ENCODE measurements at regions not wholly inside any gene's neighbourhood (a gene's known extent, or its start where the extent isn't known, plus 50 kb on each side); places are given as distances from the start of the nearest gene placed in this dataset.
"Not testable (repeated sequence)": the region's sequence is repeated elsewhere in the genome, so short reads cannot be mapped to it uniquely, and the experiment has no call there.

- Mint-ChIP-seq H3K9me3 (no peaks in the 10 kb centered on the region), H3K36me3 (ENCODE audit: insufficient read depth) (no peaks in the 10 kb centered on the region), H3K4me1 (no peaks in the 10 kb centered on the region), H3K4me3 (no peak overlapping the region), H3K27me3 (no peaks in the 10 kb centered on the region), H3K27ac (ENCODE audit: low read depth) (no peak overlapping the region)
- ATAC-seq (replicated peaks; ENCODE audit: extremely low read depth, poor library complexity, severe bottlenecking) (no peak), DNase-seq (ENCODE audit: low spot score in 2 of 2) (no peak)
Measured at GRCh38 chr6:112468359-112468758, 121.2 kb downstream of the RFPL4B start.

GRCh38 chr6:112469306-112469705 lies 122.2 kb downstream of the RFPL4B start:
- no peak overlapping the region for H3K4me3 Mint-ChIP-seq
- H3K27ac Mint-ChIP-seq (ENCODE audit: low read depth), result no peak overlapping the region
- H3K4me1 Mint-ChIP-seq, result no peaks in the 10 kb centered on the region
- no peaks in the 10 kb centered on the region for H3K9me3 Mint-ChIP-seq
- no peak for ATAC-seq (replicated peaks; ENCODE audit: extremely low read depth, poor library complexity, severe bottlenecking)
- no peak for DNase-seq (ENCODE audit: low spot score in 2 of 2)
- H3K27me3 Mint-ChIP-seq, result no peaks in the 10 kb centered on the region
- H3K36me3 Mint-ChIP-seq (ENCODE audit: insufficient read depth), result no peaks in the 10 kb centered on the region

GRCh38 chr6:112470376-112470775 lies 123.2 kb downstream of the RFPL4B start:
- H3K27me3 Mint-ChIP-seq, result no peaks in the 10 kb centered on the region
- H3K4me1 Mint-ChIP-seq, result no peaks in the 10 kb centered on the region
- H3K36me3 Mint-ChIP-seq (ENCODE audit: insufficient read depth), result no peaks in the 10 kb centered on the region
- no peaks in the 10 kb centered on the region for H3K9me3 Mint-ChIP-seq
- H3K27ac Mint-ChIP-seq (ENCODE audit: low read depth), result no peak overlapping the region
- no peak overlapping the region for H3K4me3 Mint-ChIP-seq
- ATAC-seq (replicated peaks; ENCODE audit: extremely low read depth, poor library complexity, severe bottlenecking) (no peak), DNase-seq (ENCODE audit: low spot score in 2 of 2) (no peak)

- ATAC-seq (replicated peaks; ENCODE audit: extremely low read depth, poor library complexity, severe bottlenecking) (no peak), DNase-seq (ENCODE audit: low spot score in 2 of 2) (no peak)
- H3K4me1 Mint-ChIP-seq, result no peaks in the 10 kb centered on the region
- no peak overlapping the region for H3K4me3 Mint-ChIP-seq
- no peak overlapping the region for H3K27ac Mint-ChIP-seq (ENCODE audit: low read depth)
- H3K36me3 Mint-ChIP-seq (ENCODE audit: insufficient read depth), result no peaks in the 10 kb centered on the region
- H3K9me3 Mint-ChIP-seq, result no peaks in the 10 kb centered on the region
- H3K27me3 Mint-ChIP-seq, result no peaks in the 10 kb centered on the region
Measured at GRCh38 chr6:112470950-112471349, 123.8 kb downstream of the RFPL4B start.

- Mint-ChIP-seq H3K9me3 (peaks cover 7% of the 10 kb centered on the region), H3K27ac (ENCODE audit: low read depth) (no peak overlapping the region), H3K4me3 (no peak overlapping the region), H3K27me3 (peaks cover 2% of the 10 kb centered on the region), H3K4me1 (no peaks in the 10 kb centered on the region), H3K36me3 (ENCODE audit: insufficient read depth) (no peaks in the 10 kb centered on the region)
- no peak for DNase-seq (ENCODE audit: low spot score in 2 of 2)
- no peak for ATAC-seq (replicated peaks; ENCODE audit: extremely low read depth, poor library complexity, severe bottlenecking)
Measured at GRCh38 chr6:112475083-112475482, 128.0 kb downstream of the RFPL4B start.

GRCh38 chr6:112477125-112477524 lies 130.0 kb downstream of the RFPL4B start:
- DNase-seq (ENCODE audit: low spot score in 2 of 2) (no peak), ATAC-seq (replicated peaks; ENCODE audit: extremely low read depth, poor library complexity, severe bottlenecking) (no peak)
- Mint-ChIP-seq H3K36me3 (ENCODE audit: insufficient read depth) (no peaks in the 10 kb centered on the region), H3K4me1 (no peaks in the 10 kb centered on the region), H3K27ac (ENCODE audit: low read depth) (no peak overlapping the region), H3K4me3 (no peak overlapping the region), H3K27me3 (peaks cover 9% of the 10 kb centered on the region), H3K9me3 (peaks cover 13% of the 10 kb centered on the region)

GRCh38 chr6:112478036-112478435 lies 130.9 kb downstream of the RFPL4B start:
- Mint-ChIP-seq H3K4me1 (no peaks in the 10 kb centered on the region), H3K27ac (ENCODE audit: low read depth) (no peak overlapping the region), H3K27me3 (peaks cover 9% of the 10 kb centered on the region), H3K36me3 (ENCODE audit: insufficient read depth) (no peaks in the 10 kb centered on the region), H3K4me3 (no peak overlapping the region), H3K9me3 (peaks cover 13% of the 10 kb centered on the region)
- ATAC-seq (replicated peaks; ENCODE audit: extremely low read depth, poor library complexity, severe bottlenecking), result no peak
- no peak for DNase-seq (ENCODE audit: low spot score in 2 of 2)

GRCh38 chr6:112479975-112480374 lies 132.8 kb downstream of the RFPL4B start:
- not testable (repeated sequence) for DNase-seq (ENCODE audit: low spot score in 2 of 2); H3K36me3 Mint-ChIP-seq (ENCODE audit: insufficient read depth); ATAC-seq (replicated peaks; ENCODE audit: extremely low read depth, poor library complexity, severe bottlenecking); H3K27ac Mint-ChIP-seq (ENCODE audit: low read depth); H3K27me3 Mint-ChIP-seq; H3K4me1 Mint-ChIP-seq; H3K4me3 Mint-ChIP-seq
- H3K9me3 Mint-ChIP-seq, result peaks cover 13% of the 10 kb centered on the region

GRCh38 chr6:112480553-112480952 lies 133.4 kb downstream of the RFPL4B start:
- Mint-ChIP-seq H3K27me3 (peaks cover 9% of the 10 kb centered on the region), H3K27ac (ENCODE audit: low read depth) (no peak overlapping the region), H3K4me3 (no peak overlapping the region), H3K4me1 (no peaks in the 10 kb centered on the region), H3K36me3 (ENCODE audit: insufficient read depth) (no peaks in the 10 kb centered on the region), H3K9me3 (peaks cover 13% of the 10 kb centered on the region)
- ATAC-seq (replicated peaks; ENCODE audit: extremely low read depth, poor library complexity, severe bottlenecking) (no peak), DNase-seq (ENCODE audit: low spot score in 2 of 2) (no peak)

GRCh38 chr6:112481211-112481610 lies 134.1 kb downstream of the RFPL4B start:
- Mint-ChIP-seq H3K27me3 (peaks cover 9% of the 10 kb centered on the region), H3K36me3 (ENCODE audit: insufficient read depth) (no peaks in the 10 kb centered on the region), H3K4me3 (no peak overlapping the region), H3K27ac (ENCODE audit: low read depth) (no peak overlapping the region), H3K9me3 (peaks cover 13% of the 10 kb centered on the region), H3K4me1 (no peaks in the 10 kb centered on the region)
- DNase-seq (ENCODE audit: low spot score in 2 of 2) (no peak), ATAC-seq (replicated peaks; ENCODE audit: extremely low read depth, poor library complexity, severe bottlenecking) (no peak)

- no peak overlapping the region for H3K4me3 Mint-ChIP-seq
- no peaks in the 10 kb centered on the region for H3K4me1 Mint-ChIP-seq
- peaks cover 9% of the 10 kb centered on the region for H3K27me3 Mint-ChIP-seq
- ATAC-seq (replicated peaks; ENCODE audit: extremely low read depth, poor library complexity, severe bottlenecking) (no peak), DNase-seq (ENCODE audit: low spot score in 2 of 2) (no peak)
- H3K36me3 Mint-ChIP-seq (ENCODE audit: insufficient read depth), result no peaks in the 10 kb centered on the region
- H3K27ac Mint-ChIP-seq (ENCODE audit: low read depth), result no peak overlapping the region
- peaks cover 9% of the 10 kb centered on the region for H3K9me3 Mint-ChIP-seq
Measured at GRCh38 chr6:112482373-112482772, 135.2 kb downstream of the RFPL4B start.

GRCh38 chr6:112485120-112485826 lies 138.1 kb downstream of the RFPL4B start:
- H3K36me3 Mint-ChIP-seq (ENCODE audit: insufficient read depth), result no peaks in the 10 kb centered on the region
- peaks cover 7% of the 10 kb centered on the region for H3K9me3 Mint-ChIP-seq
- no peak overlapping the region for H3K4me3 Mint-ChIP-seq
- ATAC-seq (replicated peaks; ENCODE audit: extremely low read depth, poor library complexity, severe bottlenecking) (no peak), DNase-seq (ENCODE audit: low spot score in 2 of 2) (no peak)
- H3K27ac Mint-ChIP-seq (ENCODE audit: low read depth), result no peak overlapping the region
- H3K27me3 Mint-ChIP-seq, result peaks cover 5% of the 10 kb centered on the region
- no peaks in the 10 kb centered on the region for H3K4me1 Mint-ChIP-seq

GRCh38 chr6:112485827-112486212 lies 138.7 kb downstream of the RFPL4B start:
- Mint-ChIP-seq H3K27ac (ENCODE audit: low read depth) (no peak overlapping the region), H3K27me3 (no peaks in the 10 kb centered on the region), H3K4me3 (no peak overlapping the region), H3K4me1 (no peaks in the 10 kb centered on the region), H3K36me3 (ENCODE audit: insufficient read depth) (no peaks in the 10 kb centered on the region), H3K9me3 (peaks cover 6% of the 10 kb centered on the region)
- ATAC-seq (replicated peaks; ENCODE audit: extremely low read depth, poor library complexity, severe bottlenecking) (no peak), DNase-seq (ENCODE audit: low spot score in 2 of 2) (no peak)

Data from central memory CD8-positive, alpha-beta T cell (primary cell).